Epithelial cell of esophagus (primary cell): ENCODE measurements at regions not wholly inside any gene's neighbourhood (a gene's known extent, or its start where the extent isn't known, plus 50 kb on each side); places are given as distances from the start of the nearest gene placed in this dataset.

ENCODE experiments used
- DNase-seq: peaks from one replicate; pipeline ENCODE4 v3.0.0; 2010; ENCODE audit warnings: low read depth
- H3K4me3 ChIP-seq: 2 replicates; pipeline ENCODE4 v1.5.1; 2011; ENCODE audit warnings: mild to moderate bottlenecking, low read length, control low read depth
- CTCF ChIP-seq: IDR thresholded peaks from 2 replicates; pipeline ENCODE4 v1.5.1; 2011; ENCODE audit warnings: low read depth, mild to moderate bottlenecking, low read length, control low read depth, inconsistent platforms; ENCODE audit not compliant: insufficient read depth; ENCODE audit errors: missing control alignments

- no peak for DNase-seq
- TF ChIP-seq CTCF, result no peak
- H3K4me3 ChIP-seq, result no peak overlapping the region
Observed at GRCh38 chr4:121439669-121440068, 58.9 kb upstream of the QRFPR start.
